ENCODE measurements at regions not wholly inside any gene's neighbourhood (a gene's known extent, or its start where the extent isn't known, plus 50 kb on each side); places are given as distances from the start of the nearest gene placed in this dataset.

DNA sequence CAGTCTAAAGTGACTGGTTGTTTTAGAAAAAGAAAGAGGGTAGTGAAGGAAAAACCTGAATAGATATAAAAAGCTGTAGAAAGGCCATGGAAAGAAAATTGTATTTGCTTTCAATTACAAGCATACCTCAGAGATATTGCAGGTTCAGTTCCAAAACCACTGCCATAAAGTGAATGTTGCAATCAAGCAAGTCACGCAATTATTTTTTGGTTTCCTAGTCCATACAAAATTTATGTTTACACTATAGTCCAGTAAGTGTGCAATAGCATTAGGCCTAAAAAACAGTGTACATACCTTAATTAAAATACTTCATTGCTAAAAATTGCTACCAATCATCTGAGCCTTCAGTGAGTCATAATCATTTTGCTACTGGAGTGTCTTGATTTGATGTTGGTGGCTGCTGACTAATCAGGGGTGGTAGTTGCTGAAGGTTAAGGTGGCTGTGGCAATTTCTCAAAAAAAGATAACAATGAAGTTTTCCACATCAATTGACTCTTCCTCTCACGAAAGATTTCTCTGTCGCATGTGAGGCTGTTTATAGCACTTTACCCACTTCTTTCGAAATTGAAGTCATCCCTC, 2003.8 kb upstream of the PIK3C3 start:
- intact Hi-C loops (cut with micrococcal nuclease) = no loop called here
- H3K27ac ChIP-seq (ENCODE audit: low read length) = no peak overlapping the region

DNA sequence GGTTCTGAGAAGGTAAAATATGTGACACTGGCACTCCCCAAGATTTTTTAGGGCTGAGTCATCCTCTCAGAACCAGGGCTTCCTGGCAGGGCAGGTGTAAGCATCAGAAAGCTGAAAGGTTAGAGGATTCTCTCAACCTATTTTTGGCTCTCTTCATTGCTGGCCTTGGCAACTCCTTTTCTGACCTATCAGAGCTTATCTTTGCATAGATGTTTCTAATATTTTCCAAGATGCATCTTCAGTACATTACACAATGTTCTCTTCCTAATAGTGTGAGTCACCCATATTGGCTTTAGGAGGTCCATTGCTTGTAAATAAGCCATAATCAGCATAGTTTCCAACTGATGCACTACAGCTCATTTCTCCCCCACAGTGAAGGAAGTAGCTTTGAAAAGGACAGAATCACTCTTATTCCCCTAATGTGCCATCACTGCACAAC, 2008.4 kb upstream of the PIK3C3 start:
- Histone ChIP-seq H3K27ac (ENCODE audit: low read length) (no peak overlapping the region), H3K36me3 (ENCODE audit: control insufficient read depth, insufficient read depth, low read length) (no peaks in the 10 kb centered on the region), H3K4me3 (ENCODE audit: low read length) (no peak overlapping the region), H3K4me1 (ENCODE audit: control insufficient read depth, insufficient read depth, low read length) (no peaks in the 10 kb centered on the region), H3K27me3 (ENCODE audit: control insufficient read depth, insufficient read depth, low read length) (no peaks in the 10 kb centered on the region), H3K9me3 (ENCODE audit: control insufficient read depth, insufficient read depth, low read length) (no peaks in the 10 kb centered on the region)
- DNase-seq (no peak), ATAC-seq (no peak)
- no peak for TF ChIP-seq CTCF (IDR thresholded peaks at IDR 0.05)
- H3K4me1 Mint-ChIP-seq = no peaks in the 10 kb centered on the region
- intact Hi-C loops (cut with micrococcal nuclease) = no loop called here
- H3K4me3 Mint-ChIP-seq = no peak overlapping the region
- H3K27ac Mint-ChIP-seq = no peak overlapping the region
- H3K27me3 Mint-ChIP-seq (ENCODE audit: low read depth in 2 of 2) = no peaks in the 10 kb centered on the region
- H3K9me3 Mint-ChIP-seq = peaks cover 10 to 11% of the 10 kb centered on the region in 2 donors
- peaks cover 7% of the 10 kb centered on the region for H3K36me3 Mint-ChIP-seq

More for the DNA sequence above, 2003.8 kb upstream of the PIK3C3 start:
- WGBS (ENCODE audit: insufficient coverage) = 91% methylated on average over 4 of the region's 4 CpGs
- no peaks in the 10 kb centered on the region for H3K36me3 ChIP-seq (ENCODE audit: control insufficient read depth, insufficient read depth, low read length)
- Mint-ChIP-seq H3K4me3 (no peak overlapping the region), H3K9me3 (peaks cover 13 to 15% of the 10 kb centered on the region in 2 donors), H3K36me3 (no peaks in the 10 kb centered on the region), H3K27me3 (ENCODE audit: low read depth in 2 of 2) (no peaks in the 10 kb centered on the region), H3K27ac (no peak overlapping the region), H3K4me1 (no peaks in the 10 kb centered on the region)
- no peak overlapping the region for H3K4me3 ChIP-seq (ENCODE audit: low read length)
- H3K27me3 ChIP-seq (ENCODE audit: control insufficient read depth, insufficient read depth, low read length) = no peaks in the 10 kb centered on the region
- no peak for DNase-seq
- TF ChIP-seq CTCF (IDR thresholded peaks at IDR 0.05) = no peak
- no peaks in the 10 kb centered on the region for H3K9me3 ChIP-seq (ENCODE audit: control insufficient read depth, insufficient read depth, low read length)
- H3K4me1 ChIP-seq (ENCODE audit: control insufficient read depth, insufficient read depth, low read length) = no peaks in the 10 kb centered on the region
- ATAC-seq = no peak

- Mint-ChIP-seq H3K27me3 (ENCODE audit: low read depth in 2 of 2) (no peaks in the 10 kb centered on the region), H3K4me1 (no peaks in the 10 kb centered on the region), H3K4me3 (no peak overlapping the region), H3K9me3 (peaks cover 9 to 11% of the 10 kb centered on the region in 2 donors), H3K36me3 (peaks cover 7% of the 10 kb centered on the region), H3K27ac (no peak overlapping the region)
- Histone ChIP-seq H3K4me1 (ENCODE audit: control insufficient read depth, insufficient read depth, low read length) (no peaks in the 10 kb centered on the region), H3K4me3 (ENCODE audit: low read length) (no peak overlapping the region), H3K27me3 (ENCODE audit: control insufficient read depth, insufficient read depth, low read length) (no peaks in the 10 kb centered on the region), H3K36me3 (ENCODE audit: control insufficient read depth, insufficient read depth, low read length) (no peaks in the 10 kb centered on the region), H3K9me3 (ENCODE audit: control insufficient read depth, insufficient read depth, low read length) (no peaks in the 10 kb centered on the region), H3K27ac (ENCODE audit: low read length) (no peak overlapping the region)
- ATAC-seq = no peak
- WGBS (ENCODE audit: insufficient coverage) = 89% methylated on average over 1 of the region's 2 CpGs
- no peak for TF ChIP-seq CTCF (IDR thresholded peaks at IDR 0.05)
- intact Hi-C loops (cut with micrococcal nuclease) = no loop called here
- no peak for DNase-seq
These were observed 2010.0 kb upstream of the PIK3C3 start for GRCh38 chr18:39945076-39945475.

- Histone ChIP-seq H3K36me3 (ENCODE audit: control insufficient read depth, insufficient read depth, low read length) (no peaks in the 10 kb centered on the region), H3K4me1 (ENCODE audit: control insufficient read depth, insufficient read depth, low read length) (no peaks in the 10 kb centered on the region), H3K4me3 (ENCODE audit: low read length) (no peak overlapping the region), H3K27ac (ENCODE audit: low read length) (no peak overlapping the region), H3K27me3 (ENCODE audit: control insufficient read depth, insufficient read depth, low read length) (no peaks in the 10 kb centered on the region), H3K9me3 (ENCODE audit: control insufficient read depth, insufficient read depth, low read length) (no peaks in the 10 kb centered on the region)
- DNase-seq = no peak
- 82% methylated on average over 2 of the region's 2 CpGs for WGBS (ENCODE audit: insufficient coverage)
- Mint-ChIP-seq H3K27me3 (ENCODE audit: low read depth in 2 of 2) (no peaks in the 10 kb centered on the region), H3K36me3 (peaks cover 7% of the 10 kb centered on the region), H3K9me3 (peaks cover 12 to 16% of the 10 kb centered on the region in 2 donors), H3K27ac (no peak overlapping the region), H3K4me1 (no peaks in the 10 kb centered on the region), H3K4me3 (no peak overlapping the region)
- no peak for ATAC-seq
- TF ChIP-seq CTCF (IDR thresholded peaks at IDR 0.05) = no peak
- intact Hi-C loops (cut with micrococcal nuclease) = no loop called here
These were observed 2012.3 kb upstream of the PIK3C3 start for GRCh38 chr18:39942702-39943101.
